ENCODE measurements at regions not wholly inside any gene's neighbourhood (a gene's known extent, or its start where the extent isn't known, plus 50 kb on each side); places are given as distances from the start of the nearest gene placed in this dataset.
"Not testable (repeated sequence)": the region's sequence is repeated elsewhere in the genome, so short reads cannot be mapped to it uniquely, and the experiment has no call there.

DNA sequence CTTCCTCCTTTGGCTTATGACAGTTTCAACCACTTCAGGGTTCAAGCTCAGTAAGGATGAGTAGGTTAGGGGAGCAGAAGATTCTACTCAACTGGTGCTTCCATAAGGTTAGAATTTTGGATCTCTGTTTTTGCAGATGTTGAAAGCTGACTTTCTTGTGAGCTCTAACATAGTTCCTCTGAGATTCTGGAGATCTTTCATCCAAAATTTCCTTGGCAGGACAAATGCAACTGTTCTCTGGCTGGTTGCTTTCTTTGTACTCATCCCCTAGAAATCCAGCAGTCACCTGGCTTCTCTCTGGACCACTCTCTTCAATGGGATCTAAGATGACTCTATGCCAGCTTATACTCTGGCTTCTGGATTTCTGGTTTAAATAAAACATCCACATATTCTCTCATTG is 189.6 kb downstream of the ESM1 start:
- Histone ChIP-seq H3K4me1 (peaks cover 4 to 14% (median 8%) of the 10 kb centered on the region in 4 donors), H3K36me3 (no peaks in the 10 kb centered on the region), H3K4me3 (no peak overlapping the region), H3K27me3 (no peaks in the 10 kb centered on the region), H3K9me3 (no peaks in the 10 kb centered on the region), H3K27ac (replicated peaks in 1 of 4) (no peak overlapping the region)
- TF ChIP-seq POLR2A (IDR thresholded peaks at IDR 0.05; ENCODE audit: low read depth) (no peak), EP300 (IDR thresholded peaks at IDR 0.05) (no peak), POLR2AphosphoS5 (IDR thresholded peaks at IDR 0.05) (no peak)
- no peak for DNase-seq (ENCODE audit: extremely low spot score)
- intact Hi-C loops (cut with DNase I): no loop called here

DNA sequence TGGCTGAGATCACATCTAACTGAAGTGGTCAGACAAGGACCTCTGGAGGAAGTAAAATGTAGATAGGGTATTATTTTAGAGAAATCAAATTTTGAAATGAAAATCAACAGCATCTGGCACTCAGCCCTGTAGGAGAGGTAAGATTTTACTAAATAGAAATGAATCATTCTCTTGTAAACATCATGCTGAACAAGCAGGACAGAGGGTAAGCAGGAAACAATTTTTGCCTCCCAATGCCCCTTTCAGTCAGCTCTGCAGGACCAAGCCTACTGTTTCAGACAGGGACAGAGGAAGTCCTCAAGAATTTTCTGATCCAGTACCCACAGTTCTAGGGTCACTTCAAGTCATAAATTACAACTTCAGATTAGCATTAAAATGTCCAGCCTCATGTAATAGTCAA is 190.1 kb downstream of the ESM1 start:
- Histone ChIP-seq H3K27me3 (no peaks in the 10 kb centered on the region), H3K9me3 (no peaks in the 10 kb centered on the region), H3K27ac (replicated peaks in 1 of 4) (no peak overlapping the region), H3K36me3 (no peaks in the 10 kb centered on the region), H3K4me3 (no peak overlapping the region), H3K4me1 (peaks cover 4 to 14% (median 8%) of the 10 kb centered on the region in 4 donors)
- no peak for DNase-seq (ENCODE audit: extremely low spot score)
- no peak for TF ChIP-seq CTCF (IDR thresholded peaks at IDR 0.05)
- TF ChIP-seq POLR2AphosphoS5 (IDR thresholded peaks at IDR 0.05): no peak
- no peak for TF ChIP-seq EP300 (IDR thresholded peaks at IDR 0.05)
- intact Hi-C loops (cut with DNase I): no loop called here

GRCh38 chr5:54794135-54794975 is 191.0 kb downstream of the ESM1 start:
- no peak for DNase-seq (ENCODE audit: extremely low spot score)
- H3K4me3 ChIP-seq: no peak overlapping the region
- no peaks in the 10 kb centered on the region for H3K27me3 ChIP-seq
- H3K4me1 ChIP-seq: peaks cover 4 to 14% (median 8%) of the 10 kb centered on the region in 4 donors
- WGBS: 97% methylated on average over 7 of the region's 7 CpGs
- no peaks in the 10 kb centered on the region for H3K9me3 ChIP-seq
- TF ChIP-seq EP300 (IDR thresholded peaks at IDR 0.05) (no peak), POLR2AphosphoS5 (IDR thresholded peaks at IDR 0.05) (no peak), POLR2A (IDR thresholded peaks at IDR 0.05; ENCODE audit: low read depth) (no peak), CTCF (IDR thresholded peaks at IDR 0.05) (no peak)
- intact Hi-C loops (cut with DNase I): no loop called here
- no peaks in the 10 kb centered on the region for H3K36me3 ChIP-seq
- H3K27ac ChIP-seq (replicated peaks in 1 of 4): no peak overlapping the region

GRCh38 chr5:54793468-54794134 is 191.8 kb downstream of the ESM1 start:
- no peak for TF ChIP-seq CTCF (IDR thresholded peaks at IDR 0.05)
- no peak for TF ChIP-seq POLR2A (IDR thresholded peaks at IDR 0.05; ENCODE audit: low read depth)
- no peak for TF ChIP-seq POLR2AphosphoS5 (IDR thresholded peaks at IDR 0.05)
- TF ChIP-seq EP300 (IDR thresholded peaks at IDR 0.05): no peak
- no peak overlapping the region for H3K4me3 ChIP-seq
- no peaks in the 10 kb centered on the region for H3K9me3 ChIP-seq
- 98% methylated on average over 4 of the region's 4 CpGs for WGBS
- peaks cover 4 to 14% (median 8%) of the 10 kb centered on the region in 4 donors for H3K4me1 ChIP-seq
- intact Hi-C loops (cut with DNase I): no loop called here
- H3K27me3 ChIP-seq: no peaks in the 10 kb centered on the region
- DNase-seq (ENCODE audit: extremely low spot score): no peak
- H3K27ac ChIP-seq (replicated peaks in 1 of 4): no peak overlapping the region
- H3K36me3 ChIP-seq: no peaks in the 10 kb centered on the region

GRCh38 chr5:54792611-54793404 is 192.6 kb downstream of the ESM1 start:
- no peak for DNase-seq (ENCODE audit: extremely low spot score)
- Histone ChIP-seq H3K4me3 (no peak overlapping the region), H3K4me1 (peaks cover 4 to 14% (median 8%) of the 10 kb centered on the region in 4 donors), H3K9me3 (no peaks in the 10 kb centered on the region), H3K36me3 (no peaks in the 10 kb centered on the region), H3K27ac (replicated peaks in 1 of 4) (no peak overlapping the region), H3K27me3 (no peaks in the 10 kb centered on the region)
- 33% methylated on average over 2 of the region's 2 CpGs for WGBS
- no peak for TF ChIP-seq CTCF (IDR thresholded peaks at IDR 0.05)
- intact Hi-C loops (cut with DNase I): no loop called here

DNA sequence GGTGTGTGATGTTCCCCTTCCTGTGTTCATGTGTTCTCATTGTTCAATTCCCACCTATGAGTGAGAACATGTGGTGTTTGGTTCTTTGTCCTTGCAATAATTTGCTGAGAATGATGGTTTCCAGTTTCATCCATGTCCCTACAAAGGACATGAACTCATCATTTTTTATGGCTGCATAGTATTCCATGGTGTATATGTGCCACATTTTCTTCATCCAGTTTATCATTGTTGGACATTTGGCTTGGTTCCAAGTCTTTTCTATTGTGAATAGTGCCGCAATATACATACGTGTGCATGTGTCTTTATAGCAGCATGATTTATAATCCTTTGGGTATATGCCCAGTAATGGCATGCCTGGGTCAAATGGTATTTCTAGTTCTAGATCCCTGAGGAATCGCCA is 197.5 kb downstream of the ESM1 start:
- H3K9me3 ChIP-seq; intact Hi-C loops (cut with DNase I); H3K27ac ChIP-seq (replicated peaks in 1 of 4); H3K4me3 ChIP-seq; DNase-seq (ENCODE audit: extremely low spot score); H3K27me3 ChIP-seq; H3K36me3 ChIP-seq: not testable (repeated sequence)
- peaks cover 2 to 19% (median 12%) of the 10 kb centered on the region in 4 donors for H3K4me1 ChIP-seq
- 93% methylated on average over 3 of the region's 3 CpGs for WGBS

Data from esophagus muscularis mucosa (tissue), 4 donors.